Heart left ventricle (tissue), 16 donors: ENCODE measurements at regions not wholly inside any gene's neighbourhood (a gene's known extent, or its start where the extent isn't known, plus 50 kb on each side); places are given as distances from the start of the nearest gene placed in this dataset.

ENCODE experiments used
- ATAC-seq, 4 donors: fragments of 200-7000 bp; cut with Tn5 transposase; one replicate each; pipeline ENCODE4 v1.9.1; 2020 to 2022; ENCODE audit warnings: moderate library complexity in 4 of 4, mild to moderate bottlenecking in 3 of 4, moderate number of reproducible peaks in 1 of 4
- DNase-seq, 5 donors: peaks; one replicate each; pipeline ENCODE4 v3.0.0-alpha.2; 2020
- H3K27ac ChIP-seq, 12 donors: fragments of 200-600 bp; sonication (generic) in 4 of 12; one replicate each; pipeline versions ENCODE4 v1.5.0 to v1.8.0; 2016 to 2022; ENCODE audit warnings: mild to moderate bottlenecking in 2 of 12
- H3K27me3 ChIP-seq, 9 donors: fragments of 200-600 bp; sonication (generic) in 2 of 9; one replicate each; pipeline versions ENCODE4 v1.5.1 to v1.8.0; 2016 to 2022; ENCODE audit warnings: mild to moderate bottlenecking in 3 of 9
- H3K36me3 ChIP-seq, 9 donors: fragments of 200-600 bp; sonication (generic) in 2 of 9; one replicate each; pipeline versions ENCODE4 v1.5.0 to v1.8.0; 2018 to 2022; ENCODE audit warnings: mild to moderate bottlenecking in 2 of 9
- H3K4me1 ChIP-seq, 12 donors: fragments of 200-600 bp; sonication (generic) in 4 of 12; one replicate each; pipeline versions ENCODE4 v1.5.0 to v1.8.0; 2016 to 2022; ENCODE audit warnings: mild to moderate bottlenecking in 3 of 12
- H3K4me3 ChIP-seq, 12 donors: fragments of 200-600 bp; sonication (generic) in 4 of 12; one replicate each; pipeline versions ENCODE4 v1.5.0 to v1.8.0; 2017 to 2022; ENCODE audit warnings: mild to moderate bottlenecking in 9 of 12, moderate library complexity in 4 of 12
- H3K9me3 ChIP-seq, 12 donors: fragments of 200-600 bp; sonication (generic) in 4 of 12; one replicate each; pipeline versions ENCODE4 v1.5.0 to v1.8.0; 2016 to 2022; ENCODE audit warnings: mild to moderate bottlenecking in 1 of 12
- POLR2A ChIP-seq, 2 donors: fragments of 450-650 bp; IDR thresholded peaks; one replicate each; pipeline ENCODE4 v1.6.1; 2017; ENCODE audit warnings: antibody characterized with exemption in 2 of 2, mild to moderate bottlenecking in 2 of 2, moderate library complexity in 2 of 2
- WGBS, 4 donors: extraction: QIAGEN DNeasy Blood & Tissue Kit in 2 of 4; methylation state at CpG; one replicate each; pipeline versions ENCODE4 v1.1.5 to v1.1.7; 2013 to 2018; 5-methylcytosine and 5-hydroxymethylcytosine counted together
- intact Hi-C, 10 donors: fragments of 100-400 bp; cut with DNase I; formaldehyde crosslinking; loops; one replicate each; pipeline versions ENCODE4 v1.11.1 to v1.14.2; 2022
- TF ChIP-seq, protein P1 (sequence below), 12 donors: fragments of 200-600 bp; sonication (generic) in 4 of 12; IDR thresholded peaks; one replicate each; pipeline versions ENCODE4 v1.5.0 to v1.8.0; 2018 to 2022; ENCODE audit warnings: antibody characterized with exemption in 12 of 12, mild to moderate bottlenecking in 5 of 12
- donor health status: ischemic (EF 13 %, LVEDD 7.1; RV severe dilation, severe dysfunction).
- donor health status: healthy with polysubstance abuse.
- donor health status: DM: no; HTN: yes; CAD: no.
- donor health status: DM: no; HTN: no; CAD: no.
- donor health status: ischemic (EF 25% LVEDD 6.9; RV normal size, moderate dysfunction).
- donor health status: ischemic (EF 25% LVEDD 5.7; RV mildly dilated, moderate dysfunction).
- donor health status: healthy.
- donor health status: DM: yes; HTN: yes; CAD: no.
- donor health status: ischemic (EF 35%, LVEDD 5.7; RV mildly dilated, moderate dysfunction).
- donor health status: nonischemic (EF 11% LVEDD 7.7; RV severe dilation, severe dysfunction).
- donor health status: DM: yes; HTN: yes; CAD: no.
- donor health status: PGD.
- donor health status: ischemic (EF 29% LVEDD 5.4; RV normal size, mild dysfunction).
- donor health status: nonischemic (EF 23%, LVEDD 6.1; RV moderate dilation, normal function).

- Histone ChIP-seq H3K4me1 (no peaks in the 10 kb centered on the region), H3K4me3 (no peak overlapping the region), H3K27me3 (no peaks in the 10 kb centered on the region), H3K27ac (no peak overlapping the region), H3K9me3 (no peaks in the 10 kb centered on the region), H3K36me3 (no peaks in the 10 kb centered on the region)
- no peak for ATAC-seq
- DNase-seq = no peak
- 38 to 71% (median 59%) methylated on average over 3 of the region's 3 CpGs for WGBS, 4 donors
- intact Hi-C loops = no loop called here
- TF ChIP-seq, protein P1, sequence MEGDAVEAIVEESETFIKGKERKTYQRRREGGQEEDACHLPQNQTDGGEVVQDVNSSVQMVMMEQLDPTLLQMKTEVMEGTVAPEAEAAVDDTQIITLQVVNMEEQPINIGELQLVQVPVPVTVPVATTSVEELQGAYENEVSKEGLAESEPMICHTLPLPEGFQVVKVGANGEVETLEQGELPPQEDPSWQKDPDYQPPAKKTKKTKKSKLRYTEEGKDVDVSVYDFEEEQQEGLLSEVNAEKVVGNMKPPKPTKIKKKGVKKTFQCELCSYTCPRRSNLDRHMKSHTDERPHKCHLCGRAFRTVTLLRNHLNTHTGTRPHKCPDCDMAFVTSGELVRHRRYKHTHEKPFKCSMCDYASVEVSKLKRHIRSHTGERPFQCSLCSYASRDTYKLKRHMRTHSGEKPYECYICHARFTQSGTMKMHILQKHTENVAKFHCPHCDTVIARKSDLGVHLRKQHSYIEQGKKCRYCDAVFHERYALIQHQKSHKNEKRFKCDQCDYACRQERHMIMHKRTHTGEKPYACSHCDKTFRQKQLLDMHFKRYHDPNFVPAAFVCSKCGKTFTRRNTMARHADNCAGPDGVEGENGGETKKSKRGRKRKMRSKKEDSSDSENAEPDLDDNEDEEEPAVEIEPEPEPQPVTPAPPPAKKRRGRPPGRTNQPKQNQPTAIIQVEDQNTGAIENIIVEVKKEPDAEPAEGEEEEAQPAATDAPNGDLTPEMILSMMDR (IDR thresholded peaks at IDR 0.05) = no peak
- TF ChIP-seq POLR2A (IDR thresholded peaks at IDR 0.05) = no peak
These were observed 538.2 kb downstream of the GLUD2 start for GRCh38 chrX:121585626-121586025.

GRCh38 chrX:121592884-121593283, 545.5 kb downstream of the GLUD2 start:
- Histone ChIP-seq H3K27ac (no peak overlapping the region), H3K36me3 (no peaks in the 10 kb centered on the region), H3K27me3 (no peaks in the 10 kb centered on the region), H3K4me3 (no peak overlapping the region), H3K4me1 (no peaks in the 10 kb centered on the region), H3K9me3 (no peaks in the 10 kb centered on the region)
- intact Hi-C loops = no loop called here
- TF ChIP-seq, protein P1 (IDR thresholded peaks at IDR 0.05) = no peak
- no peak for TF ChIP-seq POLR2A (IDR thresholded peaks at IDR 0.05)
- WGBS, 4 donors = 73 to 82% (median 77%) methylated on average over 3 of the region's 3 CpGs
- DNase-seq (no peak), ATAC-seq (no peak)

- Histone ChIP-seq H3K27ac (no peak overlapping the region), H3K36me3 (no peaks in the 10 kb centered on the region), H3K4me1 (no peaks in the 10 kb centered on the region), H3K9me3 (no peaks in the 10 kb centered on the region), H3K4me3 (no peak overlapping the region), H3K27me3 (no peaks in the 10 kb centered on the region)
- WGBS, 4 donors = 53 to 91% (median 76%) methylated on average over 2 of the region's 2 CpGs
- DNase-seq (no peak), ATAC-seq (no peak)
- intact Hi-C loops = no loop called here
- no peak for TF ChIP-seq POLR2A (IDR thresholded peaks at IDR 0.05)
- TF ChIP-seq, protein P1 (IDR thresholded peaks at IDR 0.05) = no peak
These were observed 550.9 kb downstream of the GLUD2 start for GRCh38 chrX:121598356-121598755.

GRCh38 chrX:121635141-121635540, 587.7 kb downstream of the GLUD2 start:
- Histone ChIP-seq H3K36me3 (no peaks in the 10 kb centered on the region), H3K27me3 (no peaks in the 10 kb centered on the region), H3K9me3 (no peaks in the 10 kb centered on the region), H3K27ac (no peak overlapping the region), H3K4me3 (no peak overlapping the region), H3K4me1 (no peaks in the 10 kb centered on the region)
- DNase-seq (no peak), ATAC-seq (no peak)
- intact Hi-C loops = no loop called here
- TF ChIP-seq POLR2A (IDR thresholded peaks at IDR 0.05) = no peak
- TF ChIP-seq, protein P1 (IDR thresholded peaks at IDR 0.05) = no peak
- 69 to 88% (median 83%) methylated on average over 2 of the region's 2 CpGs for WGBS, 4 donors
